Adipocyte (in vitro differentiated cells): ENCODE measurements at regions not wholly inside any gene's neighbourhood (a gene's known extent, or its start where the extent isn't known, plus 50 kb on each side); places are given as distances from the start of the nearest gene placed in this dataset.
"Not testable (repeated sequence)": the region's sequence is repeated elsewhere in the genome, so short reads cannot be mapped to it uniquely, and the experiment has no call there.

Experiments
- DNase-seq: peaks from one replicate; pipeline ENCODE4 v3.0.0-alpha.2; 2015; ENCODE audit warnings: low read depth
- H3K27me3 ChIP-seq: replicated peaks from 2 replicates; pipeline ENCODE4 v1.7.0; 2013; ENCODE audit warnings: mild to moderate bottlenecking, low read length, moderate library complexity; ENCODE audit not compliant: control insufficient read depth, insufficient read depth
- H3K36me3 ChIP-seq: 2 replicates; pipeline ENCODE4 v1.7.0; 2013; ENCODE audit warnings: low read length, mild to moderate bottlenecking, moderate library complexity; ENCODE audit not compliant: control insufficient read depth, insufficient read depth, severe bottlenecking
- H3K4me1 ChIP-seq: 2 replicates; pipeline ENCODE4 v1.7.0; 2013; ENCODE audit warnings: mild to moderate bottlenecking, low read length, moderate library complexity; ENCODE audit not compliant: control insufficient read depth, insufficient read depth
- H3K4me3 ChIP-seq: 2 replicates; pipeline ENCODE4 v1.7.0; 2013; ENCODE audit warnings: mild to moderate bottlenecking, low read length, moderate library complexity
- H3K9ac ChIP-seq: 2 replicates; pipeline ENCODE4 v1.7.0; 2013; ENCODE audit warnings: mild to moderate bottlenecking, low read length, moderate library complexity
- H3K9me3 ChIP-seq: 2 replicates; pipeline ENCODE4 v1.7.0; 2013; ENCODE audit warnings: mild to moderate bottlenecking, low read length, moderate library complexity; ENCODE audit not compliant: control insufficient read depth

GRCh38 chr15:58313810-58314592, 117.8 kb upstream of the LIPC start:
- Histone ChIP-seq H3K9me3 (no peaks in the 10 kb centered on the region), H3K9ac (no peak overlapping the region), H3K4me1 (peaks cover 5% of the 10 kb centered on the region), H3K4me3 (no peak overlapping the region), H3K27me3 (no peaks in the 10 kb centered on the region), H3K36me3 (no peaks in the 10 kb centered on the region)
- DNase-seq, result no peak

GRCh38 chr15:58314593-58315216, 117.1 kb upstream of the LIPC start:
- no peak overlapping the region for H3K4me3 ChIP-seq
- H3K4me1 ChIP-seq, result peaks cover 3% of the 10 kb centered on the region
- no peaks in the 10 kb centered on the region for H3K9me3 ChIP-seq
- H3K9ac ChIP-seq, result no peak overlapping the region
- DNase-seq, result no peak
- no peaks in the 10 kb centered on the region for H3K27me3 ChIP-seq
- H3K36me3 ChIP-seq, result no peaks in the 10 kb centered on the region

GRCh38 chr15:58318517-58318916, 113.3 kb upstream of the LIPC start:
- Histone ChIP-seq H3K4me1 (no peaks in the 10 kb centered on the region), H3K36me3 (no peaks in the 10 kb centered on the region), H3K27me3 (no peaks in the 10 kb centered on the region), H3K4me3 (no peak overlapping the region), H3K9me3 (no peaks in the 10 kb centered on the region), H3K9ac (no peak overlapping the region)
- no peak for DNase-seq

- no peaks in the 10 kb centered on the region for H3K9me3 ChIP-seq
- no peak overlapping the region for H3K4me3 ChIP-seq
- no peak overlapping the region for H3K9ac ChIP-seq
- no peaks in the 10 kb centered on the region for H3K36me3 ChIP-seq
- H3K27me3 ChIP-seq, result no peaks in the 10 kb centered on the region
- no peaks in the 10 kb centered on the region for H3K4me1 ChIP-seq
- no peak for DNase-seq
These were observed 110.8 kb upstream of the LIPC start for GRCh38 chr15:58321034-58321433.

- no peak for DNase-seq
- Histone ChIP-seq H3K27me3 (no peaks in the 10 kb centered on the region), H3K9me3 (no peaks in the 10 kb centered on the region), H3K9ac (no peak overlapping the region), H3K4me3 (no peak overlapping the region), H3K4me1 (no peaks in the 10 kb centered on the region), H3K36me3 (no peaks in the 10 kb centered on the region)
These were observed 109.5 kb upstream of the LIPC start for GRCh38 chr15:58322253-58322652.

- not testable (repeated sequence) for H3K9ac ChIP-seq, H3K36me3 ChIP-seq, H3K4me3 ChIP-seq, H3K27me3 ChIP-seq, H3K4me1 ChIP-seq, H3K9me3 ChIP-seq
- peak; percentile 20 for DNase-seq
These were observed 108.5 kb upstream of the LIPC start for GRCh38 chr15:58323321-58323720.

GRCh38 chr15:58324533-58324932, 107.3 kb upstream of the LIPC start:
- Histone ChIP-seq H3K27me3 (no peaks in the 10 kb centered on the region), H3K36me3 (no peaks in the 10 kb centered on the region), H3K4me3 (no peak overlapping the region), H3K4me1 (no peaks in the 10 kb centered on the region), H3K9ac (no peak overlapping the region), H3K9me3 (no peaks in the 10 kb centered on the region)
- DNase-seq, result no peak

GRCh38 chr15:58327958-58328357, 103.8 kb upstream of the LIPC start:
- Histone ChIP-seq H3K36me3 (no peaks in the 10 kb centered on the region), H3K9ac (no peak overlapping the region), H3K4me3 (no peak overlapping the region), H3K9me3 (no peaks in the 10 kb centered on the region), H3K4me1 (peaks cover 30% of the 10 kb centered on the region), H3K27me3 (no peaks in the 10 kb centered on the region)
- no peak for DNase-seq

GRCh38 chr15:58329211-58329610, 102.6 kb upstream of the LIPC start:
- Histone ChIP-seq H3K36me3 (no peaks in the 10 kb centered on the region), H3K9me3 (no peaks in the 10 kb centered on the region), H3K9ac (no peak overlapping the region), H3K4me1 (peaks cover 36% of the 10 kb centered on the region), H3K27me3 (no peaks in the 10 kb centered on the region), H3K4me3 (no peak overlapping the region)
- no peak for DNase-seq

GRCh38 chr15:58329781-58330671, 101.8 kb upstream of the LIPC start:
- H3K9ac ChIP-seq, result no peak overlapping the region
- no peak for DNase-seq
- H3K4me1 ChIP-seq, result peaks cover 36% of the 10 kb centered on the region
- H3K27me3 ChIP-seq, result no peaks in the 10 kb centered on the region
- no peak overlapping the region for H3K4me3 ChIP-seq
- H3K36me3 ChIP-seq, result no peaks in the 10 kb centered on the region
- H3K9me3 ChIP-seq, result peaks cover 7% of the 10 kb centered on the region
